Osteoblast (primary cell): ENCODE measurements at regions not wholly inside any gene's neighbourhood (a gene's known extent, or its start where the extent isn't known, plus 50 kb on each side); places are given as distances from the start of the nearest gene placed in this dataset. TPM values are rescaled to one million over a fixed set of nuclear protein-coding genes. Genes with fewer than 3 reads are reported as not detected.
A peak's percentile ranks its signal among the peaks of the same experiment; 100 is the strongest.

Source experiments
- DNase-seq: peaks from one replicate; pipeline ENCODE4 v3.0.0; 2011; ENCODE audit warnings: low spot score, mixed read lengths; ENCODE audit not compliant: insufficient read length; ENCODE audit errors: missing footprints
- H2AFZ ChIP-seq: 2 replicates; pipeline ENCODE4 v1.6.0; 2011; ENCODE audit warnings: mild to moderate bottlenecking, low read length
- H3K27ac ChIP-seq: 2 replicates; pipeline ENCODE4 v1.5.1; 2011; ENCODE audit warnings: mild to moderate bottlenecking, low read depth, low read length, moderate library complexity
- H3K27me3 ChIP-seq: 2 replicates; pipeline ENCODE4 v1.6.0; 2012; ENCODE audit warnings: mild to moderate bottlenecking, control low read depth, inconsistent platforms, low read length, moderate library complexity; ENCODE audit not compliant: insufficient read depth
- H3K36me3 ChIP-seq: 2 replicates; pipeline ENCODE4 v1.5.1; 2011; ENCODE audit warnings: mild to moderate bottlenecking, low read length, control low read depth, moderate library complexity; ENCODE audit not compliant: insufficient read depth
- H3K4me1 ChIP-seq: 2 replicates; pipeline ENCODE4 v1.5.1; 2011; ENCODE audit warnings: mild to moderate bottlenecking, low read length, control low read depth, moderate library complexity; ENCODE audit not compliant: insufficient read depth
- H3K4me2 ChIP-seq: 2 replicates; pipeline ENCODE4 v1.6.0; 2011; ENCODE audit warnings: mild to moderate bottlenecking, low read length; ENCODE audit not compliant: insufficient read depth
- H3K4me3 ChIP-seq: fragments of 200-600 bp; sonication (generic); 3 replicates; pipeline ENCODE4 v1.5.1; 2012; ENCODE audit warnings: mild to moderate bottlenecking, low read length, inconsistent platforms; ENCODE audit not compliant: insufficient read depth
- H3K79me2 ChIP-seq: 2 replicates; pipeline ENCODE4 v1.6.0; 2012; ENCODE audit warnings: mild to moderate bottlenecking, low read length, control low read depth, inconsistent platforms; ENCODE audit not compliant: insufficient read depth
- H3K9me3 ChIP-seq: 2 replicates; pipeline ENCODE4 v1.5.1; 2011; ENCODE audit warnings: low read depth, low read length, control low read depth
- H4K20me1 ChIP-seq: 2 replicates; pipeline ENCODE4 v1.6.0; 2012; ENCODE audit warnings: mild to moderate bottlenecking, low read length, control low read depth; ENCODE audit not compliant: insufficient read depth
- small RNA-seq: library from RNA; depleted of rRNA; stranded (forward); fragments of <200 nt; gene quantifications from one replicate; pipeline ENCODE3, GENCODE V24; 2012
- TF ChIP-seq, protein P1 (sequence below): IDR thresholded peaks from 2 replicates; pipeline ENCODE4 v1.5.1; 2011; ENCODE audit warnings: mild to moderate bottlenecking, low read depth, low read length, moderate library complexity; ENCODE audit errors: extremely low read depth

DNA sequence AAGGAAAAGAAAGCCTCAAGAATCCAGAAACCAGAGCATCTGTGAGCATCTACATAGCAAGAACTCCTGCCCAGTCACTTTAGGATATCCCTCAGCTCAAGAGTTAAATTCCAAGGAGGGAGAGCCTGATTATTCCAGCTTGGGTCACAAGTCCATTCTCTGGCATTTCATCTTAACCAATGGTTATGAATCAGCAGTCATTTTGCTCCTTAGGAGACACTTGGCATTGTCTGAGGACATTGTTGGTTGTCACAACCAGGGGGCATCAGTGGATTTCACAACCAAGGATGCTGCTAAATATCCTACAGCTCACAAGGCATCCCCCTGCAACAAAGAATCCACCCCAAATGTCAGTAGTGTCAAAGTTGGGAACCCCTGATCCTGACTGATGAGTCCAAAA lies 51.0 kb upstream of the LMCD1 start:
- TF ChIP-seq, protein P1, sequence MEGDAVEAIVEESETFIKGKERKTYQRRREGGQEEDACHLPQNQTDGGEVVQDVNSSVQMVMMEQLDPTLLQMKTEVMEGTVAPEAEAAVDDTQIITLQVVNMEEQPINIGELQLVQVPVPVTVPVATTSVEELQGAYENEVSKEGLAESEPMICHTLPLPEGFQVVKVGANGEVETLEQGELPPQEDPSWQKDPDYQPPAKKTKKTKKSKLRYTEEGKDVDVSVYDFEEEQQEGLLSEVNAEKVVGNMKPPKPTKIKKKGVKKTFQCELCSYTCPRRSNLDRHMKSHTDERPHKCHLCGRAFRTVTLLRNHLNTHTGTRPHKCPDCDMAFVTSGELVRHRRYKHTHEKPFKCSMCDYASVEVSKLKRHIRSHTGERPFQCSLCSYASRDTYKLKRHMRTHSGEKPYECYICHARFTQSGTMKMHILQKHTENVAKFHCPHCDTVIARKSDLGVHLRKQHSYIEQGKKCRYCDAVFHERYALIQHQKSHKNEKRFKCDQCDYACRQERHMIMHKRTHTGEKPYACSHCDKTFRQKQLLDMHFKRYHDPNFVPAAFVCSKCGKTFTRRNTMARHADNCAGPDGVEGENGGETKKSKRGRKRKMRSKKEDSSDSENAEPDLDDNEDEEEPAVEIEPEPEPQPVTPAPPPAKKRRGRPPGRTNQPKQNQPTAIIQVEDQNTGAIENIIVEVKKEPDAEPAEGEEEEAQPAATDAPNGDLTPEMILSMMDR = no peak
- peak overlapping the region; percentile 88 for H3K27ac ChIP-seq
- no peak overlapping the region for H3K4me3 ChIP-seq
- no peaks in the 10 kb centered on the region for H3K36me3 ChIP-seq
- DNase-seq = peak; percentile 5
- no peaks in the 10 kb centered on the region for H4K20me1 ChIP-seq
- peaks cover 47% of the 10 kb centered on the region for H3K4me1 ChIP-seq
- H2AFZ ChIP-seq = no peak overlapping the region
- no peaks in the 10 kb centered on the region for H3K9me3 ChIP-seq
- no peaks in the 10 kb centered on the region for H3K79me2 ChIP-seq
- no peaks in the 10 kb centered on the region for H3K27me3 ChIP-seq
- H3K4me2 ChIP-seq = no peak overlapping the region

DNA sequence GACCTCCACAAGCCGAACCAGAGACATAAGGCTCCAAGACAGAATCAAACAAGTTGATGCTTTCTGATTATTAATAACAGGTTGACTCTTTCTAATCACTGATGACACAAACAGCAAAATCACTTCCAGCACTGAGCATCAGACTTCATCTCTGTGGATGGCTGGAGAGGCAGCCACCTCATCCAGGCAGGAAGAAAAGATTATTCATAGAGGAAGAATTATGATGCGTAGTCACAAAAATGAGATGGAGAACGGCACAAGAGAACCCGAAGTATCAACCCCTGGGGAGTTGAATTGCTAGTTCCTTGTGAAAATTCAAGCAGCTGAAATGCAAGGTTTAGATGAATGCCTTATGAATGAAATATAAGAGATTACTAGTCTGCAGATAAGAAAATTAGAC lies 49.9 kb upstream of the LMCD1 start:
- TF ChIP-seq, protein P1 = no peak
- H3K36me3 ChIP-seq = no peaks in the 10 kb centered on the region
- H3K4me1 ChIP-seq = peaks cover 48% of the 10 kb centered on the region
- H3K4me3 ChIP-seq = no peak overlapping the region
- H3K9me3 ChIP-seq = no peaks in the 10 kb centered on the region
- H4K20me1 ChIP-seq = no peaks in the 10 kb centered on the region
- H3K27ac ChIP-seq = peak overlapping the region; percentile 88
- H3K4me2 ChIP-seq = peak overlapping the region; percentile 14
- H3K79me2 ChIP-seq = no peaks in the 10 kb centered on the region
- no peaks in the 10 kb centered on the region for H3K27me3 ChIP-seq
- no peak overlapping the region for H2AFZ ChIP-seq
- DNase-seq = peak; percentile 73

Small RNA genes lying in the stretch of these regions (small RNA-seq; reads per million reads assigned to genes)
- not detected for gene RNU4ATAC17P
